Osteoblast (primary cell): ENCODE measurements at regions not wholly inside any gene's neighbourhood (a gene's known extent, or its start where the extent isn't known, plus 50 kb on each side); places are given as distances from the start of the nearest gene placed in this dataset.

Experiments used
- DNase-seq: peaks from one replicate; pipeline ENCODE4 v3.0.0; 2011; ENCODE audit warnings: low spot score, mixed read lengths; ENCODE audit not compliant: insufficient read length; ENCODE audit errors: missing footprints
- H2AFZ ChIP-seq: 2 replicates; pipeline ENCODE4 v1.6.0; 2011; ENCODE audit warnings: mild to moderate bottlenecking, low read length
- H3K27ac ChIP-seq: 2 replicates; pipeline ENCODE4 v1.5.1; 2011; ENCODE audit warnings: mild to moderate bottlenecking, low read depth, low read length, moderate library complexity
- H3K27me3 ChIP-seq: 2 replicates; pipeline ENCODE4 v1.6.0; 2012; ENCODE audit warnings: mild to moderate bottlenecking, control low read depth, inconsistent platforms, low read length, moderate library complexity; ENCODE audit not compliant: insufficient read depth
- H3K36me3 ChIP-seq: 2 replicates; pipeline ENCODE4 v1.5.1; 2011; ENCODE audit warnings: mild to moderate bottlenecking, low read length, control low read depth, moderate library complexity; ENCODE audit not compliant: insufficient read depth
- H3K4me1 ChIP-seq: 2 replicates; pipeline ENCODE4 v1.5.1; 2011; ENCODE audit warnings: mild to moderate bottlenecking, low read length, control low read depth, moderate library complexity; ENCODE audit not compliant: insufficient read depth
- H3K4me2 ChIP-seq: 2 replicates; pipeline ENCODE4 v1.6.0; 2011; ENCODE audit warnings: mild to moderate bottlenecking, low read length; ENCODE audit not compliant: insufficient read depth
- H3K4me3 ChIP-seq: fragments of 200-600 bp; sonication (generic); 3 replicates; pipeline ENCODE4 v1.5.1; 2012; ENCODE audit warnings: mild to moderate bottlenecking, low read length, inconsistent platforms; ENCODE audit not compliant: insufficient read depth
- H3K79me2 ChIP-seq: 2 replicates; pipeline ENCODE4 v1.6.0; 2012; ENCODE audit warnings: mild to moderate bottlenecking, low read length, control low read depth, inconsistent platforms; ENCODE audit not compliant: insufficient read depth
- H3K9me3 ChIP-seq: 2 replicates; pipeline ENCODE4 v1.5.1; 2011; ENCODE audit warnings: low read depth, low read length, control low read depth
- H4K20me1 ChIP-seq: 2 replicates; pipeline ENCODE4 v1.6.0; 2012; ENCODE audit warnings: mild to moderate bottlenecking, low read length, control low read depth; ENCODE audit not compliant: insufficient read depth
- TF ChIP-seq, protein P1 (sequence below): IDR thresholded peaks from 2 replicates; pipeline ENCODE4 v1.5.1; 2011; ENCODE audit warnings: mild to moderate bottlenecking, low read depth, low read length, moderate library complexity; ENCODE audit errors: extremely low read depth

- no peak overlapping the region for H3K27ac ChIP-seq
- DNase-seq, result no peak
- no peak overlapping the region for H2AFZ ChIP-seq
- no peaks in the 10 kb centered on the region for H3K9me3 ChIP-seq
- TF ChIP-seq, protein P1, sequence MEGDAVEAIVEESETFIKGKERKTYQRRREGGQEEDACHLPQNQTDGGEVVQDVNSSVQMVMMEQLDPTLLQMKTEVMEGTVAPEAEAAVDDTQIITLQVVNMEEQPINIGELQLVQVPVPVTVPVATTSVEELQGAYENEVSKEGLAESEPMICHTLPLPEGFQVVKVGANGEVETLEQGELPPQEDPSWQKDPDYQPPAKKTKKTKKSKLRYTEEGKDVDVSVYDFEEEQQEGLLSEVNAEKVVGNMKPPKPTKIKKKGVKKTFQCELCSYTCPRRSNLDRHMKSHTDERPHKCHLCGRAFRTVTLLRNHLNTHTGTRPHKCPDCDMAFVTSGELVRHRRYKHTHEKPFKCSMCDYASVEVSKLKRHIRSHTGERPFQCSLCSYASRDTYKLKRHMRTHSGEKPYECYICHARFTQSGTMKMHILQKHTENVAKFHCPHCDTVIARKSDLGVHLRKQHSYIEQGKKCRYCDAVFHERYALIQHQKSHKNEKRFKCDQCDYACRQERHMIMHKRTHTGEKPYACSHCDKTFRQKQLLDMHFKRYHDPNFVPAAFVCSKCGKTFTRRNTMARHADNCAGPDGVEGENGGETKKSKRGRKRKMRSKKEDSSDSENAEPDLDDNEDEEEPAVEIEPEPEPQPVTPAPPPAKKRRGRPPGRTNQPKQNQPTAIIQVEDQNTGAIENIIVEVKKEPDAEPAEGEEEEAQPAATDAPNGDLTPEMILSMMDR, result no peak
- no peaks in the 10 kb centered on the region for H3K79me2 ChIP-seq
- H4K20me1 ChIP-seq, result no peaks in the 10 kb centered on the region
- H3K27me3 ChIP-seq, result no peaks in the 10 kb centered on the region
- no peak overlapping the region for H3K4me3 ChIP-seq
- no peaks in the 10 kb centered on the region for H3K36me3 ChIP-seq
- H3K4me1 ChIP-seq, result no peaks in the 10 kb centered on the region
- H3K4me2 ChIP-seq, result no peak overlapping the region
Observed at GRCh38 chr16:5982979-5983378, 885.4 kb upstream of the EEF2KMT start.

DNA sequence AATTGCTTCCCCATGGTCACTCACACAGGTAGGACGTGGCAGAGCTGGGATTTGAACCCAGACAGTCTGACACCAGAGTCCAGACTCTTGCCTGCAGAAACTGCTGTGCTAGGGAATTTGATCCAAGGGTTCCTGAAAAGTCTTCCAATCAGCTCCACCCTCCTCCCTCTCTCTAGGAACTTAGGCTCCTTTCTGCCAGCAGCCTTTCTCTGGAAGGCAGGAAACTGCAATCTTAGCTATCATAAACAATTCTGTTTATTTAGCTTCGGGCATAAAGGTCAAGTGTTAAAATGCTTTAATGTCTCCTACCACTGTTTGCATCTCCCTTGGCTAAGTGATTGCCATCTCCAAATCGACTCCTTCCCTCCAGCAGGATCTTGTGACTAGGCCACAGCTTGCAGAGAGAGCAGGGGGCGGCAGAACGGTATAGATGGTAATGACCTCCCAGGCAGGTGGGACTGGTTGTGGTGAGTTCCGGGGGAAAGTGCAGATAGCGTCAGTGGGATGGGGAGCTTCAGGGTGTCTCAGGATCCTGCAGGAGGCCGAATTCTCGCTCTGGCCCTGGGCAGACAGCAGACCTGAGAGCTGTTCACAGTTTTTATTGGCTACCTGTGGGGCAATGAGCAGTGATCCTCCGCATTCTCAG, 882.4 kb upstream of the EEF2KMT start:
- Histone ChIP-seq H2AFZ (no peak overlapping the region), H4K20me1 (no peaks in the 10 kb centered on the region), H3K4me3 (no peak overlapping the region), H3K4me2 (no peak overlapping the region), H3K27me3 (no peaks in the 10 kb centered on the region), H3K9me3 (no peaks in the 10 kb centered on the region), H3K36me3 (no peaks in the 10 kb centered on the region), H3K27ac (no peak overlapping the region), H3K4me1 (no peaks in the 10 kb centered on the region), H3K79me2 (no peaks in the 10 kb centered on the region)
- TF ChIP-seq, protein P1, result no peak
- DNase-seq, result no peak

- H3K4me1 ChIP-seq, result no peaks in the 10 kb centered on the region
- TF ChIP-seq, protein P1, result no peak
- H3K27ac ChIP-seq, result no peak overlapping the region
- no peak overlapping the region for H2AFZ ChIP-seq
- no peak overlapping the region for H3K4me2 ChIP-seq
- H3K36me3 ChIP-seq, result no peaks in the 10 kb centered on the region
- DNase-seq, result no peak
- no peaks in the 10 kb centered on the region for H3K9me3 ChIP-seq
- H4K20me1 ChIP-seq, result no peaks in the 10 kb centered on the region
- no peaks in the 10 kb centered on the region for H3K27me3 ChIP-seq
- H3K79me2 ChIP-seq, result no peaks in the 10 kb centered on the region
- no peak overlapping the region for H3K4me3 ChIP-seq
Observed at GRCh38 chr16:5977329-5977728, 879.7 kb upstream of the EEF2KMT start.

GRCh38 chr16:5972747-5973146, 875.2 kb upstream of the EEF2KMT start:
- Histone ChIP-seq H3K36me3 (no peaks in the 10 kb centered on the region), H3K79me2 (no peaks in the 10 kb centered on the region), H3K4me2 (no peak overlapping the region), H3K9me3 (no peaks in the 10 kb centered on the region), H3K4me1 (no peaks in the 10 kb centered on the region), H3K4me3 (no peak overlapping the region), H3K27ac (no peak overlapping the region), H4K20me1 (no peaks in the 10 kb centered on the region), H2AFZ (no peak overlapping the region), H3K27me3 (no peaks in the 10 kb centered on the region)
- DNase-seq, result no peak
- TF ChIP-seq, protein P1, result no peak
